PFSK-1 (cell line): ENCODE measurements at regions not wholly inside any gene's neighbourhood (a gene's known extent, or its start where the extent isn't known, plus 50 kb on each side); places are given as distances from the start of the nearest gene placed in this dataset.

ENCODE experiments used
- FOXP2 ChIP-seq: optimal IDR thresholded peaks from 2 replicates; pipeline ENCODE3; 2011; ENCODE audit warnings: borderline replicate concordance, control low read depth, inconsistent platforms; ENCODE audit not compliant: insufficient read depth; ENCODE audit errors: extremely low read length, extremely low read depth
- POLR2AphosphoS5 ChIP-seq: IDR thresholded peaks from 2 replicates; pipeline ENCODE4 v1.6.1; 2012; ENCODE audit warnings: low read depth, mild to moderate bottlenecking, control low read depth, low read length, moderate library complexity
- REST ChIP-seq, 2 experiments: IDR thresholded peaks; 2 replicates each; pipeline versions ENCODE4 v1.6.1 to v1.8.0; 2011 to 2012; ENCODE audit warnings: low read depth in 2 of 2, low read length in 2 of 2, control low read depth in 1 of 2, inconsistent platforms in 1 of 2, mild to moderate bottlenecking in 1 of 2, moderate library complexity in 1 of 2; ENCODE audit not compliant: insufficient read depth in 1 of 2

GRCh38 chr5:110225949-110226348 is 500.5 kb downstream of the TMEM232 start:
- TF ChIP-seq REST (IDR thresholded peaks at IDR 0.05; ENCODE audit: insufficient read depth in 1 of 2, low read depth in 2 of 2, low read length in 2 of 2) (no peak), POLR2AphosphoS5 (no peak), FOXP2 (no peak)
